ENCODE measurements at regions not wholly inside any gene's neighbourhood (a gene's known extent, or its start where the extent isn't known, plus 50 kb on each side); places are given as distances from the start of the nearest gene placed in this dataset.

DNA sequence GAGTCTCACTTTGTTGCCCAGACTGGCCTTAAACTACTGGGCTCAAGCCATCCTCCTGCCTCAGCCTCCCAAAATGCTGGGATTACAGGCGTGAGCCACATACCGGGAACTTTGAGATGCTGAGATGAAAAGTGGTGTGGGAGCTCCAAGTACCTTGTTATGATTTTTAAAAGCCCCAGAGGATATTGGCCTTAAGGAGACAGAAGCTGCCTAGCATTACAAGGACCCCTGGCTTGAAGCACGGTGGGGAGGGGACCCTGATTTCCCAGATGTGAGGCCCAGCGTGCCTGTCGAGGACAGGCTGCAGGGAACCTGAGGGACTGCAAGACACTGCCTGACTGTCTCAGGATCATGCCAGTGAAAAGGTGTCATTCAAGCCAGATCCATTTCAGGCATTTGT, 75.3 kb upstream of the TIAM2 start:
- H4K20me1 ChIP-seq (ENCODE audit: insufficient read depth): no peaks in the 10 kb centered on the region
- no peak overlapping the region for H2AFZ ChIP-seq (ENCODE audit: low read depth)
- TF ChIP-seq, protein P1, sequence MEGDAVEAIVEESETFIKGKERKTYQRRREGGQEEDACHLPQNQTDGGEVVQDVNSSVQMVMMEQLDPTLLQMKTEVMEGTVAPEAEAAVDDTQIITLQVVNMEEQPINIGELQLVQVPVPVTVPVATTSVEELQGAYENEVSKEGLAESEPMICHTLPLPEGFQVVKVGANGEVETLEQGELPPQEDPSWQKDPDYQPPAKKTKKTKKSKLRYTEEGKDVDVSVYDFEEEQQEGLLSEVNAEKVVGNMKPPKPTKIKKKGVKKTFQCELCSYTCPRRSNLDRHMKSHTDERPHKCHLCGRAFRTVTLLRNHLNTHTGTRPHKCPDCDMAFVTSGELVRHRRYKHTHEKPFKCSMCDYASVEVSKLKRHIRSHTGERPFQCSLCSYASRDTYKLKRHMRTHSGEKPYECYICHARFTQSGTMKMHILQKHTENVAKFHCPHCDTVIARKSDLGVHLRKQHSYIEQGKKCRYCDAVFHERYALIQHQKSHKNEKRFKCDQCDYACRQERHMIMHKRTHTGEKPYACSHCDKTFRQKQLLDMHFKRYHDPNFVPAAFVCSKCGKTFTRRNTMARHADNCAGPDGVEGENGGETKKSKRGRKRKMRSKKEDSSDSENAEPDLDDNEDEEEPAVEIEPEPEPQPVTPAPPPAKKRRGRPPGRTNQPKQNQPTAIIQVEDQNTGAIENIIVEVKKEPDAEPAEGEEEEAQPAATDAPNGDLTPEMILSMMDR (conservative IDR thresholded peaks at IDR 0.05; ENCODE audit: low read depth, low read length): no peak
- no peak overlapping the region for H3K4me3 ChIP-seq (IDR thresholded peaks at IDR 0.05; ENCODE audit: insufficient read depth, low read depth, low read length)
- no peak overlapping the region for H3K27ac ChIP-seq
- no peaks in the 10 kb centered on the region for H3K36me3 ChIP-seq (ENCODE audit: insufficient read depth)
- peaks cover 14% of the 10 kb centered on the region for H3K4me1 ChIP-seq (ENCODE audit: low read depth, poor library complexity, severe bottlenecking)
- H3K27me3 ChIP-seq (ENCODE audit: insufficient read depth, low read depth): no peaks in the 10 kb centered on the region
- H3K9ac ChIP-seq: no peak overlapping the region
- H3K79me2 ChIP-seq (ENCODE audit: insufficient read depth, low read depth): no peaks in the 10 kb centered on the region
- H3K4me2 ChIP-seq: no peak overlapping the region

DNA sequence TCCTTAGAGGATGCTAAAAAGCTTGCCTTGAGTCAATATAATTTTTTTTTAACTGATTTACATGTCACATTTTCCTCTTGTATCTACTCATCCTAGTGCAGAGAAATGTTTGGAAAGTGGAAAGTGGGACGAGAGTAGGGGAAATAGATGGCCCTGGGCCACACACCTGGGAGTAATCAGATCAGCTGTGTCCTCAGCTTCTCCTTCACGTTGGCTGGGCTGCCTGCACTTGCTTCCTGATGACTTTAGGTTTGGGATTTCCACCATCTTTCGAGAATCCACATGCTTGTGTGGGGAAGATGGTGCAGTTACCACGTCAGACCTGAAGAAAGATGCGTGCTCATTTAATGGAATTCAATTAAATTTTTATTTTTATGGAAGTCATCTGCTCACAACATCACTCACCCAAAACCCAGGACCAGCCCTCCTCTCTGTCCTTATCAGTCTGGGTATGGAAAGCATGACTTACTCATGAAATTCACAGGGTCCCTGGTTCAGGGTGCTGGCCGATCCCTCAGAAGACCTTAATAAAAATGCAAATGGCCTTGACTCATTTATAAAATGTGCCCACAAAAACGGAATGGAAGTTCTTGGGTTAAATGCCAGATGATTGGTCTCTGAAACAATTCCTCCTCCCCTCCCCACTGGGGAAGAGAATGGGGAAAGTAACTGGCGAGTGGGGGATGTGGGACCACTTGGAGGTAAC, 74.5 kb upstream of the TIAM2 start:
- no peaks in the 10 kb centered on the region for H3K36me3 ChIP-seq (ENCODE audit: insufficient read depth)
- no peaks in the 10 kb centered on the region for H3K27me3 ChIP-seq (ENCODE audit: insufficient read depth, low read depth)
- H3K79me2 ChIP-seq (ENCODE audit: insufficient read depth, low read depth): no peaks in the 10 kb centered on the region
- peaks cover 14% of the 10 kb centered on the region for H3K4me1 ChIP-seq (ENCODE audit: low read depth, poor library complexity, severe bottlenecking)
- TF ChIP-seq, protein P1 (conservative IDR thresholded peaks at IDR 0.05; ENCODE audit: low read depth, low read length): no peak
- H3K4me2 ChIP-seq: no peak overlapping the region
- no peak overlapping the region for H3K27ac ChIP-seq
- no peaks in the 10 kb centered on the region for H4K20me1 ChIP-seq (ENCODE audit: insufficient read depth)
- H3K9ac ChIP-seq: no peak overlapping the region
- no peak overlapping the region for H3K4me3 ChIP-seq (IDR thresholded peaks at IDR 0.05; ENCODE audit: insufficient read depth, low read depth, low read length)
- H2AFZ ChIP-seq (ENCODE audit: low read depth): no peak overlapping the region

DNA sequence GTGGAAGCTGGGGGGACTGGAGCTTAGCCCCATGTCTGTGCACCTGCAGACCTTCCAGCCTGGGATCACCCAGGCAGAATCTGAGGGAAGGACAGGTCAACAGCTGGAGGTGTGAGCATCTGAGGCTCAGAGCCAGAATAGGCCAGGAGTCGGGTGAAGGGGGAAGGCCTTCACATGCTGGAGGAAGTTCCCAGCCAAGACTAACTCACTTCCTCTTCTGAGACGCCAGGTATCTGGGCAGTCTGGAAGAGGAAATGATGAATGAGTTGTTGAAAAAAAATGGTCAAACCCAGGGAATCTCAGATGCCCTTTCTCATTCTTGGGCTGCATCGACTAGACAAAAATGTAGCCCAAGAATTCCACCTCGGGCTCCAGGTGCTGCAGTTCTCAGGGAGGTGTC, 73.6 kb upstream of the TIAM2 start:
- no peak overlapping the region for H3K4me2 ChIP-seq
- H3K4me3 ChIP-seq (IDR thresholded peaks at IDR 0.05; ENCODE audit: insufficient read depth, low read depth, low read length): no peak overlapping the region
- no peak overlapping the region for H3K9ac ChIP-seq
- peaks cover 8% of the 10 kb centered on the region for H3K4me1 ChIP-seq (ENCODE audit: low read depth, poor library complexity, severe bottlenecking)
- no peaks in the 10 kb centered on the region for H3K79me2 ChIP-seq (ENCODE audit: insufficient read depth, low read depth)
- H2AFZ ChIP-seq (ENCODE audit: low read depth): no peak overlapping the region
- no peak overlapping the region for H3K27ac ChIP-seq
- H3K27me3 ChIP-seq (ENCODE audit: insufficient read depth, low read depth): no peaks in the 10 kb centered on the region
- TF ChIP-seq, protein P1 (conservative IDR thresholded peaks at IDR 0.05; ENCODE audit: low read depth, low read length): no peak
- no peaks in the 10 kb centered on the region for H4K20me1 ChIP-seq (ENCODE audit: insufficient read depth)
- H3K36me3 ChIP-seq (ENCODE audit: insufficient read depth): no peaks in the 10 kb centered on the region

DNA sequence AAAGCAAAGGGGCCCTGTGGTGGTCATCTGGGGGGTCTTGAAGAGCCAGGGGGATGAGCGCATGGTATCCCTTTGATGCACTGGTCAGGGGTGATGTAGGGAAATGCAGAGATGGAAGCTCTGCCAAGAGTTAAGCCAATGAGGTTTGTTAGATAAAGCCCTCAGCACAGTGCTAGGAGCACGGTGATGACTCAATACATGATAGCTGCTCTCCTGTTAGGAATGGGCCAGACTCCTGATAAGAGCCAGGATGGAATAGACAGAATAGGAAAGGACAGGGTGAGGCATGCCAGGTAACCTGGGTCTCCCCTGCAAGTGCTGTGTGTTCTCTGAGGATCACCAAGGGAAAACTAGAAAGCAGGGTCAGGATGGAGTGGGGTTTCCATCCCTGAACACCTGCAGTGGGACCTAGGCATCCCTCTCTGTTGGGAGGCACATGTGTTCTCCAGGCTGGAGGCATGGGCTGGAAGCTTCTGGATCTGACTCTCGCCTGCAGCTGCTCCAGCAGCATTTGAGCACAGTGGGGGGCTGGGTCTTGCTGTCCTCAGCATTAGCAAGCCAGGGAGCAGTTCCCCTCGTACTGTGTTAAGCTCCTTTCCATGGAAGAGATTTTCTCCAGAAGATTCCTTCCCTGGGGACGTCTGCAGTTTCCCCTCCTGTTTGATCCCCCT, 71.8 kb upstream of the TIAM2 start:
- no peak overlapping the region for H3K9ac ChIP-seq
- no peak overlapping the region for H3K4me2 ChIP-seq
- H3K36me3 ChIP-seq (ENCODE audit: insufficient read depth): no peaks in the 10 kb centered on the region
- no peak overlapping the region for H3K27ac ChIP-seq
- H4K20me1 ChIP-seq (ENCODE audit: insufficient read depth): no peaks in the 10 kb centered on the region
- TF ChIP-seq, protein P1 (conservative IDR thresholded peaks at IDR 0.05; ENCODE audit: low read depth, low read length): no peak
- H3K79me2 ChIP-seq (ENCODE audit: insufficient read depth, low read depth): no peaks in the 10 kb centered on the region
- H3K4me1 ChIP-seq (ENCODE audit: low read depth, poor library complexity, severe bottlenecking): no peaks in the 10 kb centered on the region
- no peaks in the 10 kb centered on the region for H3K27me3 ChIP-seq (ENCODE audit: insufficient read depth, low read depth)
- no peak overlapping the region for H3K4me3 ChIP-seq (IDR thresholded peaks at IDR 0.05; ENCODE audit: insufficient read depth, low read depth, low read length)
- H2AFZ ChIP-seq (ENCODE audit: low read depth): no peak overlapping the region
